Activated naive CD8-positive, alpha-beta T cell (primary cell): ENCODE measurements at regions not wholly inside any gene's neighbourhood (a gene's known extent, or its start where the extent isn't known, plus 50 kb on each side); places are given as distances from the start of the nearest gene placed in this dataset.
"Not testable (repeated sequence)": the region's sequence is repeated elsewhere in the genome, so short reads cannot be mapped to it uniquely, and the experiment has no call there.

Experiments used
- H3K27ac Mint-ChIP-seq: one replicate; pipeline ENCODE4 v1.8.0; 2021; ENCODE audit warnings: mixed read lengths
- H3K27me3 Mint-ChIP-seq: one replicate; pipeline ENCODE4 v1.8.0; 2021; ENCODE audit warnings: mixed read lengths
- H3K36me3 Mint-ChIP-seq: one replicate; pipeline ENCODE4 v1.8.0; 2021; ENCODE audit warnings: mixed read lengths
- H3K4me1 Mint-ChIP-seq: one replicate; pipeline ENCODE4 v1.8.0; 2021; ENCODE audit warnings: low read depth, mixed read lengths
- H3K4me3 Mint-ChIP-seq: one replicate; pipeline ENCODE4 v1.8.0; 2021; ENCODE audit warnings: mild to moderate bottlenecking, mixed read lengths
- H3K9me3 Mint-ChIP-seq: one replicate; pipeline ENCODE4 v1.8.0; 2021; ENCODE audit warnings: low read depth, mixed read lengths

GRCh38 chr5:152676196-152676595 lies 271.1 kb upstream of the NMUR2 start:
- H3K4me3 Mint-ChIP-seq, result no peak overlapping the region
- no peak overlapping the region for H3K27ac Mint-ChIP-seq
- H3K4me1 Mint-ChIP-seq, result no peaks in the 10 kb centered on the region
- peaks cover 4% of the 10 kb centered on the region for H3K9me3 Mint-ChIP-seq
- no peaks in the 10 kb centered on the region for H3K36me3 Mint-ChIP-seq
- no peaks in the 10 kb centered on the region for H3K27me3 Mint-ChIP-seq

- Mint-ChIP-seq H3K4me1 (no peaks in the 10 kb centered on the region), H3K27me3 (no peaks in the 10 kb centered on the region), H3K9me3 (peaks cover 11% of the 10 kb centered on the region), H3K36me3 (no peaks in the 10 kb centered on the region), H3K27ac (no peak overlapping the region), H3K4me3 (no peak overlapping the region)
Observed at GRCh38 chr5:152683205-152683604, 278.1 kb upstream of the NMUR2 start.

- H3K4me3 Mint-ChIP-seq, result no peak overlapping the region
- no peak overlapping the region for H3K27ac Mint-ChIP-seq
- no peaks in the 10 kb centered on the region for H3K27me3 Mint-ChIP-seq
- no peaks in the 10 kb centered on the region for H3K36me3 Mint-ChIP-seq
- no peaks in the 10 kb centered on the region for H3K4me1 Mint-ChIP-seq
- peaks cover 11% of the 10 kb centered on the region for H3K9me3 Mint-ChIP-seq
Observed at GRCh38 chr5:152686931-152687330, 281.9 kb upstream of the NMUR2 start.

GRCh38 chr5:152688561-152689249 lies 283.6 kb upstream of the NMUR2 start:
- Mint-ChIP-seq H3K4me1 (no peaks in the 10 kb centered on the region), H3K36me3 (no peaks in the 10 kb centered on the region), H3K9me3 (peaks cover 11% of the 10 kb centered on the region)

GRCh38 chr5:152689250-152689711 lies 284.2 kb upstream of the NMUR2 start:
- Mint-ChIP-seq H3K27me3 (no peaks in the 10 kb centered on the region), H3K27ac (no peak overlapping the region), H3K36me3 (no peaks in the 10 kb centered on the region), H3K9me3 (peaks cover 11% of the 10 kb centered on the region), H3K4me3 (no peak overlapping the region), H3K4me1 (no peaks in the 10 kb centered on the region)

More at GRCh38 chr5:152688561-152689249, 283.6 kb upstream of the NMUR2 start:
- no peaks in the 10 kb centered on the region for H3K27me3 Mint-ChIP-seq
- no peak overlapping the region for H3K27ac Mint-ChIP-seq
- no peak overlapping the region for H3K4me3 Mint-ChIP-seq

GRCh38 chr5:152694231-152694630 lies 289.2 kb upstream of the NMUR2 start:
- Mint-ChIP-seq H3K27ac (no peak overlapping the region), H3K27me3 (no peaks in the 10 kb centered on the region), H3K36me3 (no peaks in the 10 kb centered on the region), H3K9me3 (no peaks in the 10 kb centered on the region), H3K4me3 (no peak overlapping the region), H3K4me1 (no peaks in the 10 kb centered on the region)

- Mint-ChIP-seq H3K4me3 (no peak overlapping the region), H3K27ac (no peak overlapping the region), H3K9me3 (no peaks in the 10 kb centered on the region), H3K27me3 (no peaks in the 10 kb centered on the region), H3K4me1 (no peaks in the 10 kb centered on the region), H3K36me3 (no peaks in the 10 kb centered on the region)
Observed at GRCh38 chr5:152701305-152701949, 296.3 kb upstream of the NMUR2 start.

- Mint-ChIP-seq H3K36me3 (no peaks in the 10 kb centered on the region), H3K27me3 (no peaks in the 10 kb centered on the region), H3K4me3 (no peak overlapping the region), H3K9me3 (peaks cover 6% of the 10 kb centered on the region), H3K27ac (no peak overlapping the region), H3K4me1 (no peaks in the 10 kb centered on the region)
Observed at GRCh38 chr5:152704286-152704685, 299.2 kb upstream of the NMUR2 start.

GRCh38 chr5:152711801-152712388 lies 306.8 kb upstream of the NMUR2 start:
- H3K27ac Mint-ChIP-seq, result no peak overlapping the region
- peaks cover 7% of the 10 kb centered on the region for H3K9me3 Mint-ChIP-seq
- H3K4me1 Mint-ChIP-seq, result no peaks in the 10 kb centered on the region
- no peaks in the 10 kb centered on the region for H3K36me3 Mint-ChIP-seq
- no peaks in the 10 kb centered on the region for H3K27me3 Mint-ChIP-seq
- no peak overlapping the region for H3K4me3 Mint-ChIP-seq

GRCh38 chr5:152717393-152717792 lies 312.3 kb upstream of the NMUR2 start:
- Mint-ChIP-seq H3K27me3 (no peaks in the 10 kb centered on the region), H3K4me3 (no peak overlapping the region), H3K36me3 (no peaks in the 10 kb centered on the region), H3K27ac (no peak overlapping the region), H3K4me1 (no peaks in the 10 kb centered on the region), H3K9me3 (peaks cover 13% of the 10 kb centered on the region)

GRCh38 chr5:152723482-152723881 lies 318.4 kb upstream of the NMUR2 start:
- H3K4me1 Mint-ChIP-seq, result no peaks in the 10 kb centered on the region
- H3K27me3 Mint-ChIP-seq, result no peaks in the 10 kb centered on the region
- peaks cover 20% of the 10 kb centered on the region for H3K9me3 Mint-ChIP-seq
- no peaks in the 10 kb centered on the region for H3K36me3 Mint-ChIP-seq
- H3K4me3 Mint-ChIP-seq, result no peak overlapping the region
- no peak overlapping the region for H3K27ac Mint-ChIP-seq

GRCh38 chr5:152730176-152730575 lies 325.1 kb upstream of the NMUR2 start:
- Mint-ChIP-seq H3K9me3 (no peaks in the 10 kb centered on the region), H3K27me3 (no peaks in the 10 kb centered on the region), H3K27ac (no peak overlapping the region), H3K4me1 (no peaks in the 10 kb centered on the region), H3K36me3 (no peaks in the 10 kb centered on the region), H3K4me3 (no peak overlapping the region)

- no peak overlapping the region for H3K27ac Mint-ChIP-seq
- H3K9me3 Mint-ChIP-seq, result peaks cover 9% of the 10 kb centered on the region
- no peaks in the 10 kb centered on the region for H3K27me3 Mint-ChIP-seq
- H3K4me3 Mint-ChIP-seq, result no peak overlapping the region
- H3K4me1 Mint-ChIP-seq, result no peaks in the 10 kb centered on the region
- no peaks in the 10 kb centered on the region for H3K36me3 Mint-ChIP-seq
Observed at GRCh38 chr5:152736906-152737305, 331.8 kb upstream of the NMUR2 start.

- Mint-ChIP-seq H3K36me3 (no peaks in the 10 kb centered on the region), H3K27me3 (no peaks in the 10 kb centered on the region), H3K4me1 (no peaks in the 10 kb centered on the region), H3K4me3 (no peak overlapping the region), H3K27ac (no peak overlapping the region), H3K9me3 (peaks cover 9% of the 10 kb centered on the region)
Observed at GRCh38 chr5:152739916-152740315, 334.8 kb upstream of the NMUR2 start.

GRCh38 chr5:152741126-152741525 lies 336.0 kb upstream of the NMUR2 start:
- not testable (repeated sequence) for H3K9me3 Mint-ChIP-seq, H3K4me1 Mint-ChIP-seq, H3K27me3 Mint-ChIP-seq, H3K27ac Mint-ChIP-seq, H3K36me3 Mint-ChIP-seq, H3K4me3 Mint-ChIP-seq
